Endothelial cell of umbilical vein (primary cell): ENCODE measurements at regions not wholly inside any gene's neighbourhood (a gene's known extent, or its start where the extent isn't known, plus 50 kb on each side); places are given as distances from the start of the nearest gene placed in this dataset.

Experiments used
- BruUV-seq: library from RNA; stranded (reverse); fragments of 400-500 nt; replicated peaks from 2 replicates; lab custom pipeline; 2021; lab: Mats Ljungman, UMichigan
- CTCF ChIA-PET: fragments of 300-600, 350-600 bp; sonication (Branson Sonifier 250); formaldehyde crosslinking; loops from one replicate; lab custom pipeline; 2021; ENCODE audit warnings: antibody characterized with exemption, inconsistent platforms; lab: Charles Lee
- POLR2A ChIA-PET: fragments of 300-600, 350-600 bp; sonication (Branson Sonifier 250); formaldehyde crosslinking; loops from one replicate; lab custom pipeline; 2021; ENCODE audit warnings: antibody characterized with exemption, inconsistent platforms; lab: Charles Lee
- DNase-seq: peaks from one replicate; pipeline ENCODE4 v3.0.0-alpha.2; 2011; ENCODE audit warnings: low read depth, low spot score
- FAIRE-seq: peaks from 2 replicates; lab custom pipeline; 2011; peaks lifted over from hg19 to GRCh38; lab: Jason Lieb, UNC
- H2AFZ ChIP-seq: 2 replicates; pipeline ENCODE4 v1.6.0; 2012; ENCODE audit warnings: low read depth, low read length, control low read depth, inconsistent platforms
- H3K27ac ChIP-seq: 2 replicates; pipeline ENCODE4 v1.5.1; 2011; ENCODE audit warnings: low read depth, mild to moderate bottlenecking, control low read depth, low read length, moderate library complexity; ENCODE audit not compliant: insufficient read depth
- H3K27me3 ChIP-seq, 2 experiments: 2 replicates each; pipeline versions ENCODE4 v1.6.0 to v1.6.1; 2011; ENCODE audit warnings: low read length in 2 of 2, mixed read lengths in 1 of 2; ENCODE audit not compliant: control insufficient read depth in 2 of 2, insufficient read depth in 2 of 2
- H3K36me3 ChIP-seq, 2 experiments: 2 replicates in 1 of 2; 3 replicates in 1 of 2; pipeline ENCODE4 v1.5.1; 2011; ENCODE audit warnings: low read length in 2 of 2, mild to moderate bottlenecking in 1 of 2, moderate library complexity in 1 of 2; ENCODE audit not compliant: control insufficient read depth in 2 of 2, insufficient read depth in 2 of 2; ENCODE audit errors: extremely low read depth in 1 of 2
- H3K4me1 ChIP-seq: 3 replicates; pipeline ENCODE4 v1.5.1; 2011; ENCODE audit warnings: mild to moderate bottlenecking, low read length; ENCODE audit not compliant: control insufficient read depth, insufficient read depth; ENCODE audit errors: extremely low read depth
- H3K4me2 ChIP-seq: 2 replicates; pipeline ENCODE4 v1.6.1; 2011; ENCODE audit warnings: low read length, control low read depth, mixed read lengths; ENCODE audit not compliant: insufficient read depth
- H3K4me3 ChIP-seq, 3 experiments: fragments of 200-600 bp in 1 of 3; sonication (generic), shearing (Covaris generic) in 1 of 3; replicated peaks in 1 of 3; 2 replicates each; pipeline ENCODE4 v1.5.1; 2011 to 2016; ENCODE audit warnings: control low read depth in 3 of 3, low read length in 3 of 3, mild to moderate bottlenecking in 2 of 3, inconsistent platforms in 1 of 3, low read depth in 1 of 3, moderate library complexity in 1 of 3; ENCODE audit not compliant: insufficient read depth in 1 of 3
- H3K79me2 ChIP-seq: 2 replicates; pipeline ENCODE4 v1.6.0; 2012; ENCODE audit warnings: low read length, inconsistent platforms; ENCODE audit not compliant: control insufficient read depth, insufficient read depth
- H3K9ac ChIP-seq: replicated peaks from 2 replicates; pipeline ENCODE3; 2011; ENCODE audit warnings: low read length, control low read depth; ENCODE audit not compliant: insufficient read depth; ENCODE audit errors: extremely low read depth
- H3K9me1 ChIP-seq: replicated peaks from 3 replicates; pipeline ENCODE4 v1.6.0; 2011; ENCODE audit warnings: mild to moderate bottlenecking, low read length; ENCODE audit not compliant: control insufficient read depth, insufficient read depth; ENCODE audit errors: extremely low read depth
- H3K9me3 ChIP-seq: replicated peaks from 2 replicates; pipeline ENCODE4 v1.5.1; 2012; ENCODE audit warnings: low read length, inconsistent platforms; ENCODE audit not compliant: control insufficient read depth, insufficient read depth
- H4K20me1 ChIP-seq: replicated peaks from 2 replicates; pipeline ENCODE3; 2011; ENCODE audit warnings: mild to moderate bottlenecking, low read length; ENCODE audit not compliant: control insufficient read depth, insufficient read depth; ENCODE audit errors: extremely low read depth
- CTCF ChIP-seq, 2 donors: IDR thresholded peaks; 1 replicate in 1 of 2; 2 replicates in 1 of 2; pipeline ENCODE4 v1.5.1; 2011; ENCODE audit warnings: low read length in 2 of 2, mild to moderate bottlenecking in 2 of 2, moderate library complexity in 2 of 2, control low read depth in 1 of 2, inconsistent platforms in 1 of 2, low read depth in 1 of 2; ENCODE audit not compliant: insufficient read depth in 1 of 2; ENCODE audit errors: extremely low read depth in 1 of 2
- EZH2 ChIP-seq: IDR thresholded peaks from 2 replicates; pipeline ENCODE4 v1.6.1; 2012; ENCODE audit warnings: borderline replicate concordance, low read depth, mild to moderate bottlenecking, moderate library complexity, low read length, inconsistent platforms; ENCODE audit not compliant: severe bottlenecking
- FOS ChIP-seq: IDR thresholded peaks from 2 replicates; pipeline ENCODE4 v1.6.1; 2011; ENCODE audit warnings: mild to moderate bottlenecking, low read length, moderate library complexity, borderline replicate concordance; ENCODE audit not compliant: insufficient read depth
- GATA2 ChIP-seq: IDR thresholded peaks from 2 replicates; pipeline ENCODE4 v1.7.0; 2011; ENCODE audit warnings: low read depth, mild to moderate bottlenecking, moderate library complexity, mixed read lengths, low read length; ENCODE audit not compliant: insufficient read length, insufficient read depth
- JUN ChIP-seq: IDR thresholded peaks from 2 replicates; pipeline ENCODE4 v1.6.1; 2011; ENCODE audit warnings: borderline replicate concordance, low read depth; ENCODE audit not compliant: insufficient read length, insufficient read depth
- MAX ChIP-seq: IDR thresholded peaks from 2 replicates; pipeline ENCODE4 v1.6.1; 2011; ENCODE audit not compliant: insufficient read depth, insufficient read length
- MYC ChIP-seq: IDR thresholded peaks from one replicate; pipeline ENCODE4 v1.6.1; 2011; ENCODE audit warnings: mild to moderate bottlenecking, low read depth, low read length
- POLR2A ChIP-seq: IDR thresholded peaks from 2 replicates; pipeline ENCODE4 v1.6.1; 2012; ENCODE audit warnings: low read depth, mild to moderate bottlenecking, control low read depth, low read length
- POLR2AphosphoS5 ChIP-seq: IDR thresholded peaks from 2 replicates; pipeline ENCODE4 v1.6.1; 2012; ENCODE audit warnings: low read depth, mild to moderate bottlenecking, control low read depth, low read length, moderate library complexity; ENCODE audit not compliant: insufficient read depth
- dilution Hi-C: fragments of 300-500 bp; cut with MboI; formaldehyde crosslinking; loops from one replicate; pipeline ENCODE4 v1.15.0; 2019; ENCODE audit warnings: low sequenced_read_pairs; ENCODE audit not compliant: extremely low pct_ligation_motif_present
- intact Hi-C: fragments of 100-400 bp; cut with micrococcal nuclease; formaldehyde crosslinking; loops from one replicate; pipeline ENCODE4 v1.10.0; 2022

GRCh38 chr16:63883091-63883490 lies 1238.8 kb downstream of the CDH11 start:
- H3K79me2 ChIP-seq = no peaks in the 10 kb centered on the region
- H3K36me3 ChIP-seq = no peaks in the 10 kb centered on the region
- no peak overlapping the region for H3K4me2 ChIP-seq
- FAIRE-seq = no peak
- no peaks in the 10 kb centered on the region for H3K9me1 ChIP-seq
- TF ChIP-seq FOS (no peak), JUN (no peak), GATA2 (no peak), POLR2AphosphoS5 (no peak), EZH2 (no peak), MAX (no peak), POLR2A (no peak), CTCF (IDR thresholded peaks at IDR 0.05; ENCODE audit: extremely low read depth in 1 of 2, insufficient read depth in 1 of 2, low read depth in 1 of 2, low read length in 2 of 2) (no peak), MYC (no peak)
- no peaks in the 10 kb centered on the region for H3K27me3 ChIP-seq
- no peak for DNase-seq
- H2AFZ ChIP-seq = no peak overlapping the region
- ChIA-PET POLR2A (no interaction called here), CTCF (no interaction called here)
- dilution Hi-C loops (no loop called here), intact Hi-C loops (no loop called here)
- no peaks in the 10 kb centered on the region for H4K20me1 ChIP-seq
- H3K27ac ChIP-seq = no peak overlapping the region
- no peaks in the 10 kb centered on the region for H3K9me3 ChIP-seq
- no peak overlapping the region for H3K9ac ChIP-seq
- no peak overlapping the region for H3K4me3 ChIP-seq
- BruUV-seq = no TSS peak
- no peaks in the 10 kb centered on the region for H3K4me1 ChIP-seq
